AML-193 (cell line): ENCODE measurements at regions not wholly inside any gene's neighbourhood (a gene's known extent, or its start where the extent isn't known, plus 50 kb on each side); places are given as distances from the start of the nearest gene placed in this dataset.

Source experiments
- DNase-seq, 2 experiments: peaks; one replicate each; lab custom pipeline; 2025; lab: John Stamatoyannopoulos, UW

GRCh38 chr5:5005353-5005752 is 134.8 kb upstream of the ADAMTS16 start:
- no peak for DNase-seq

DNA sequence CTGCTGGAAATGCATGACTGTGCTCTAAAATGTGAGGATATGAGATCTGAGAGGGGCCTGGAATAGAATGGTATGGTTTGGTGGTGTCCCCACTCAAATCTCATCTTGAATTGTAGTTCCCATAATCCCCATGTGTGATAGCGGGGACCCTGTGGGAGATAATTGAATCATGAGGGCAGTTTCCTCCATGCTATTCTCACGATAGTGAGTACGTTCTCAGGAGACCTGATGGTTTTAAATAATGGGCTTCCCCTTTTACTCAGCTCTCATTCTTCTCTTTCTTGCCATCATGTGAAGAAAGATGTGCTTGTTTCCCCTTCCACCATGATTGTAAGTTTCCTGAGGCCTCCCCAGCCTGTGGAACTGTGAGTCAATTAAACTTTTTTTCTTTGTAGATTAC is 133.6 kb upstream of the ADAMTS16 start:
- DNase-seq, result no peak

DNA sequence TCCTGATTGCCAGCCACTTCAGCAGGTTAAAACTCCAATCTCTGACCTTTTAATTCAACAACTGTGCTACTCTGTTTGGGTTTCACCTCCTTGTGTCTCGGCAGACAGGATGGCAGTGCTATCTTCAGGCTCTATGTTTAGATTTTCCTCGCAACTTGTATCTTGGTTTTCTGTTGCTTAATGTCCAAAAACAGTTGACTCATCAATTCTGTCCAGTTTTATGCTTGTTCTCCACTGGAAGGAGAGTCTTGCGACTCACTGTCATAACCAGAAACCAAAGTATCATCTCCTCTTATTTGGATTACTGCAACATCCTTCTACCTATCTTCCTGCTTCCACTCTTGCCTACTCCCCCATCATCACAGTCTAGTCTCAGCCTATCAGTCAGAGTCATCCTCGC is 130.9 kb upstream of the ADAMTS16 start:
- no peak for DNase-seq

DNA sequence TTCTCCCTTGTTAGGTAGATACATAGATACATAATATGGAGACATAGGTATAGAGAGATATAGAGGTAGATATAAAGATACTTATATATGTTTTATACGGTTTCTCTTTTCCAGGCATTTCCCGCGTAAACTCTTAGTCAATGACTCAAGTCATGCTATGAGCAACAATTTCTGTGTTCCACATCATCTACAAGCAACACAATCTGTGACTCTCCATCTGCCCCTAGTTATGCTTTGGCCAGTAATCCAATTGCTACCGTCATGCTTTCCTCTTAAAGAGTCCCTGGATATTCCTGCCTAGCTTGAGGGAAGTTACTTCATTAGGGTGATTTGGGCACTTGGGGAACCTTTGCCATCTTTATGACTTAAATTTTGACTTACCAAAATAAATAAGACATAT is 129.0 kb upstream of the ADAMTS16 start:
- no peak for DNase-seq

- DNase-seq, result no peak
Observed at GRCh38 chr5:5014586-5015235, 125.4 kb upstream of the ADAMTS16 start.

GRCh38 chr5:5017827-5018577 is 122.1 kb upstream of the ADAMTS16 start:
- no peak for DNase-seq

GRCh38 chr5:5018578-5018970 is 121.6 kb upstream of the ADAMTS16 start:
- DNase-seq, result no peak

- DNase-seq, result no peak
Observed at GRCh38 chr5:5021436-5021835, 118.7 kb upstream of the ADAMTS16 start.

DNA sequence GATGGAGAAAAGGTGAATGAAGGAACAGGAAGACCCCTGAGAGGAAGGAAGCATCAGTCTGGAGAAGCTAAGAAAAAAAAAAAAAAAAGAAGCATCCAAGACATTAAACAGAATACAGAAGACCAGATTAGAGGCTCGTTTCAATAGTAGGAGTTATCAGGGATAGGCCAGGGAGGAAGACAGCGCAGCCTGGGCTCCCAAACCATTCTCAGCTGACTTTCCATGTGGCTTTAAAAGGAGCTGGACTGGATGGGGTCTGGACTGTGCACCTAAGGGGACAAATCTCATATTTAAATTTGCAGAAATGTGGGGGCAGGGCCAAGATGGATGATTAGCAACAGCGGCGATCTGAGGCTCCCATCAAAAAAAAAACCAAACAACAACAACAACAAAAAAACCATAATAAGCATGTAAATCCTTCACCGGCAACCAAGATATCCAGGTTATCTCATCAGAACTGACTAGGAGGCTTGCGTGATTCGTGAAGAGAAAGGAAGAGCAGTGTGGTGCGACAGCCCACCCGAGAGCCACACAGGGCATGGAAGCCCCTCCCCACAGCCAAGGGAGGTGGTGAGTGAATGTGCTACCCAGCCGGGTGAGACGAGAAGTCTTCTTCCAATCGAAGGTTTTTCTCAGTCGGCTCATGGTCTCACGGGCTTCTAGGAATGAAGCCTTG is 114.9 kb upstream of the ADAMTS16 start:
- DNase-seq, result no peak

DNA sequence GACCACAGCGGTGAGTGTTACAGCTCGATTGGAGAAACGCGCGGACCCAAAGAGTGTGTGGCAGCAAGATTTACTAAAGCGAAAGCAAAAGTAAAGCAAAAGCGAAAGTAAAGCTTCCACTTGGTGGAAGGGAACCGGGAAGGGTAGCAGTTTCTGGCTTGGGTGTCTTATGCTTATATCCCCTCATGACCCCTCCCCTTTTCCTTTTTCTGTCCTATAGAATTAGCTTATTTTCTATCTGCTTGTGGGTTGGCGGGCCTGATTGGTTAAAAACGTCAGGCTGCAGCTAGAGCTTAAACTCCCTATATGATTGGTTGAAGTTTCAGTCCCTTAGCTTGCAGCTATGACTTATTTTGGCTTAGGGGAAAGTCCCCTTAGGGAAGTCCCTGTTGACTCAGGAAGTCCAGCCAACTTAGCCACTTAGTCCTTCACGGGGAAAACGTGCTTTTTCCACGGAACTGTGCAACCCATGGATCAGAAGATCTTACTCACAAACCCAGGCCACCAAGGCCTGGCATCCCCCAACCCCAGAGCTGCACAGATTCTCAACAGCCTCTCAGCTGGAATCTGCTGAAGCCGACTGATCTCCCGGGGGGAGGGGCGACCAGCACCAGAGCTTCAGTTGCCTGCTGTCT is 114.2 kb upstream of the ADAMTS16 start:
- no peak for DNase-seq

GRCh38 chr5:5026409-5026785 is 113.7 kb upstream of the ADAMTS16 start:
- DNase-seq, result no peak

GRCh38 chr5:5031665-5032064 is 108.5 kb upstream of the ADAMTS16 start:
- DNase-seq, result no peak

DNA sequence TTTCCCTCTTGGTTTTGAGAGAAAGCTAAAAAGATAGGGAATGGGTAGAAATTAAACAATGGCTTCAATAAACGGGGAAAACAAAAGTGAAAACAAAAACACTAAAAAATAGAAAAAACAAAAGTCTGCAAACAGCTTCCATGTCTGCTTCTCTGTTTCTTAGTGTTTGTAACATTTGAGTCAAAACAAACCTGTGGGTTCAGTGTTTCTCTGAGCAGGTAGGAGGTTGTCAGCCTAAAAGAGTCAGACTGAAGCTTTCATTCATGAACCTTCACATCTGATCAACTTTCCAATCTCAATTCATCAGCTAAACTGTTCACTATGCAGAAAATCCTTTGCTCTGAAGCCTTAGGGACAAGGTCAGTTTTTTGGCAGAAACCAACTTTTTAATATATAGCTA is 102.5 kb upstream of the ADAMTS16 start:
- DNase-seq, result no peak

DNA sequence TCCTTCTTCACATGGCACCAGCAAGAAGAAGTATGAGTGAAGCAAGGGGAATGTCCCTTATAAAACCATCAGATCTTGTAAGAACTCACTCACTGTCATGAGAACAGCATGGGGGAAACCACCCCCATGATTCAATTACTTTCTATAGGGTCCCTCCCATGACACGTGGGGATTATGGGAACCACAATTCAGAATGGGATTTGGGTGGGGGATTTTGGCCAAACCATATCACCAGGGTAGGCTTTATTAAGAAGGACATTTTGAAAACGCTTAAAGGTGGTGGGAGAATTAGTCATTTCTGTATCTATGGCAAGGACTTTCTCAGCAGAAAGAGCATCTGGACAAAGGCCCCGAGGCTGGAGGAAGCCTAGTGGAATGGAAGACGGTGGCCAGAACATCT is 100.2 kb upstream of the ADAMTS16 start:
- no peak for DNase-seq

DNA sequence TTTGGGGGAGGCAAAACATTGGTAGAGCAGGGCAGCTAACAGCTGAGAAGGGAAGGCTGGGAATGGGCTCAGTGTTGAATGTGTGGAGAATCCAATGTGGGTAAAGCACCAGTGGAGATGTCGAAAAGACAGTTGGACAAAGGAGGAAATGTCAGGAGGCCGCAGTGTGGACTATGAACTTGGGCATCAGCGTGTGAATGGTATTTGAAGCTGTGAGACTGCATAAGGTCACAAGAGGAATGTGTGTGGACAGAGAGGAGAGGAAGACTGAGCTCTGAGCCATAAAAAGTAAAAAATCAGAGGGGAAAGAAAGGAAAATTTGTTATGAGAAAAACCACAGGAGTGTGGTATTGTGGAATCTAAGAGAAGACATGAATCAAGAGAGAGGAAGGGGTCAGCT is 99.4 kb upstream of the ADAMTS16 start:
- DNase-seq, result no peak

- no peak for DNase-seq
Observed at GRCh38 chr5:5042806-5043205, 97.3 kb upstream of the ADAMTS16 start.

DNA sequence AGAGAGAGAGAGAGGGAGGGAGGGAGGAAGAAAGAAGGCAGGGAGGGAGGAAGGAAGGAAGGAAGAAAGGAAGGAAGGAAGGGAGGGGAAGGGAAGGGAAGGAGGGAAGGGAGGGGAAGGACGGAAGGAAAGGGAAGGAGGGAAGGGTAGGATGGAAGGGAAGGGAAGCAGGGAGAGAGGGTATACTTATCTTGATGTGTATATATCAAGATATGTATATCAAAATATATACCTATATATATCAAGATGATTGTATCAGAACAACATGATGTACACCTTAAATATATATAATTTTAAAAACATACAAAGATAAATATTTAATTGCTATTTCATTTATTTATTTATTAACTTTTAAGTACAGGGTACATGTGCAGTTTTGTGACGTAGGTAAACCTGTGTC is 96.8 kb upstream of the ADAMTS16 start:
- no peak for DNase-seq

DNA sequence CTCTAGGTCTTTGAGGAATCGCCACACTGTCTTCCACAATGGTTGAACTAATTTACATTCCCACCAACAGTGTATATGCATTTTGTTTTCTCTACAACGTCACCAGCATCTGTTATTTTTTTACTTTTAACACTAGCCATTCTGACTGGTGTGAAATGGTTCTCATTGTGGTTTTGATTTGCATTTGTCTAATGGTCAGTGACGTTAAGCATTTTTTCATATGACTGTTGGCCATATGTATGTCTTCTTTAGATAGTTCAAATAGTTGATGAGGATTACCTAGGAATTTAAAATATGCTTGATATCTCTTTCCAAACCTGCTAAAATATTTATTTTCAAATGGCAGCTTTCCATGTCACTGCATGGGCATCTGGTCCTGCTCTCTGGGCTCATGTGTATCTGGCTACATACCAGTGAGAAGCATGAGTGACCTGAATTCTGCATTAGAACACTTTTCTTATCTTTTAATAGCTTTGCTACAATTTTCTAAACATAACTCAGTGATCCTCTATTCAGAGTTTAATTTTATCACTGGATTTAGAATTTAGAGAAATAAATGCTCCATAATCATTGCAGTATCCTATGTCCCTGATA is 95.8 kb upstream of the ADAMTS16 start:
- no peak for DNase-seq

GRCh38 chr5:5046680-5047502 is 93.2 kb upstream of the ADAMTS16 start:
- DNase-seq, result no peak

DNA sequence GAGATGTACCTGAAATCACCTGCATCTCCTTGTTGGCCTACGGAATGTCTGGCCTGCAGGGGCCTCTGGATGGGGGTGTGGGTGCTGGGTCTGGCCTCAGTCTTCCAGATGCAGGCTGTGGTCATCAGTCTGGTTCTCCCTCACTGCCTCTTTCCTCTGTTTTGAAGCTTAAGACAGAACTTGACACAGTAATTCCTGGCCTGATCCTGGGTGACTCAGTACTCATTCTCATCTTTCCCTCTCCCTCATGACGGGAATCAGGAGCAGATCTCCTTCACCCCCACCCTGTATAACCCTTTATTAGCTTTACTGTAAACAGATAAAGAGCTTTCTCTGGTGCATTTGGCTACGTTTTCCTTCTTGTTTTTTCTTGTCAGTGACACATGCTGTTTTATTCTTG is 89.3 kb upstream of the ADAMTS16 start:
- no peak for DNase-seq

- DNase-seq, result no peak
Observed at GRCh38 chr5:5055712-5056111, 84.4 kb upstream of the ADAMTS16 start.

- DNase-seq, result no peak
Observed at GRCh38 chr5:5061836-5062235, 78.3 kb upstream of the ADAMTS16 start.
